Endothelial cell of umbilical vein (primary cell): ENCODE measurements at regions not wholly inside any gene's neighbourhood (a gene's known extent, or its start where the extent isn't known, plus 50 kb on each side); places are given as distances from the start of the nearest gene placed in this dataset.

ENCODE experiments used
- BruUV-seq: library from RNA; stranded (reverse); fragments of 400-500 nt; replicated peaks from 2 replicates; lab custom pipeline; 2021; lab: Mats Ljungman, UMichigan
- CTCF ChIA-PET: fragments of 300-600, 350-600 bp; sonication (Branson Sonifier 250); formaldehyde crosslinking; loops from one replicate; lab custom pipeline; 2021; ENCODE audit warnings: antibody characterized with exemption, inconsistent platforms; lab: Charles Lee
- POLR2A ChIA-PET: fragments of 300-600, 350-600 bp; sonication (Branson Sonifier 250); formaldehyde crosslinking; loops from one replicate; lab custom pipeline; 2021; ENCODE audit warnings: antibody characterized with exemption, inconsistent platforms; lab: Charles Lee
- DNase-seq: peaks from one replicate; pipeline ENCODE4 v3.0.0-alpha.2; 2011; ENCODE audit warnings: low read depth, low spot score
- FAIRE-seq: peaks from 2 replicates; lab custom pipeline; 2011; peaks lifted over from hg19 to GRCh38; lab: Jason Lieb, UNC
- H2AFZ ChIP-seq: 2 replicates; pipeline ENCODE4 v1.6.0; 2012; ENCODE audit warnings: low read depth, low read length, control low read depth, inconsistent platforms
- H3K27ac ChIP-seq: 2 replicates; pipeline ENCODE4 v1.5.1; 2011; ENCODE audit warnings: low read depth, mild to moderate bottlenecking, control low read depth, low read length, moderate library complexity; ENCODE audit not compliant: insufficient read depth
- H3K27me3 ChIP-seq, 2 experiments: 2 replicates each; pipeline versions ENCODE4 v1.6.0 to v1.6.1; 2011; ENCODE audit warnings: low read length in 2 of 2, mixed read lengths in 1 of 2; ENCODE audit not compliant: control insufficient read depth in 2 of 2, insufficient read depth in 2 of 2
- H3K36me3 ChIP-seq, 2 experiments: 2 replicates in 1 of 2; 3 replicates in 1 of 2; pipeline ENCODE4 v1.5.1; 2011; ENCODE audit warnings: low read length in 2 of 2, mild to moderate bottlenecking in 1 of 2, moderate library complexity in 1 of 2; ENCODE audit not compliant: control insufficient read depth in 2 of 2, insufficient read depth in 2 of 2; ENCODE audit errors: extremely low read depth in 1 of 2
- H3K4me1 ChIP-seq: 3 replicates; pipeline ENCODE4 v1.5.1; 2011; ENCODE audit warnings: mild to moderate bottlenecking, low read length; ENCODE audit not compliant: control insufficient read depth, insufficient read depth; ENCODE audit errors: extremely low read depth
- H3K4me2 ChIP-seq: 2 replicates; pipeline ENCODE4 v1.6.1; 2011; ENCODE audit warnings: low read length, control low read depth, mixed read lengths; ENCODE audit not compliant: insufficient read depth
- H3K4me3 ChIP-seq, 3 experiments: fragments of 200-600 bp in 1 of 3; sonication (generic), shearing (Covaris generic) in 1 of 3; replicated peaks in 1 of 3; 2 replicates each; pipeline ENCODE4 v1.5.1; 2011 to 2016; ENCODE audit warnings: control low read depth in 3 of 3, low read length in 3 of 3, mild to moderate bottlenecking in 2 of 3, inconsistent platforms in 1 of 3, low read depth in 1 of 3, moderate library complexity in 1 of 3; ENCODE audit not compliant: insufficient read depth in 1 of 3
- H3K79me2 ChIP-seq: 2 replicates; pipeline ENCODE4 v1.6.0; 2012; ENCODE audit warnings: low read length, inconsistent platforms; ENCODE audit not compliant: control insufficient read depth, insufficient read depth
- H3K9ac ChIP-seq: replicated peaks from 2 replicates; pipeline ENCODE3; 2011; ENCODE audit warnings: low read length, control low read depth; ENCODE audit not compliant: insufficient read depth; ENCODE audit errors: extremely low read depth
- H3K9me1 ChIP-seq: replicated peaks from 3 replicates; pipeline ENCODE4 v1.6.0; 2011; ENCODE audit warnings: mild to moderate bottlenecking, low read length; ENCODE audit not compliant: control insufficient read depth, insufficient read depth; ENCODE audit errors: extremely low read depth
- H3K9me3 ChIP-seq: replicated peaks from 2 replicates; pipeline ENCODE4 v1.5.1; 2012; ENCODE audit warnings: low read length, inconsistent platforms; ENCODE audit not compliant: control insufficient read depth, insufficient read depth
- H4K20me1 ChIP-seq: replicated peaks from 2 replicates; pipeline ENCODE3; 2011; ENCODE audit warnings: mild to moderate bottlenecking, low read length; ENCODE audit not compliant: control insufficient read depth, insufficient read depth; ENCODE audit errors: extremely low read depth
- EZH2 ChIP-seq: IDR thresholded peaks from 2 replicates; pipeline ENCODE4 v1.6.1; 2012; ENCODE audit warnings: borderline replicate concordance, low read depth, mild to moderate bottlenecking, moderate library complexity, low read length, inconsistent platforms; ENCODE audit not compliant: severe bottlenecking
- FOS ChIP-seq: IDR thresholded peaks from 2 replicates; pipeline ENCODE4 v1.6.1; 2011; ENCODE audit warnings: mild to moderate bottlenecking, low read length, moderate library complexity, borderline replicate concordance; ENCODE audit not compliant: insufficient read depth
- GATA2 ChIP-seq: IDR thresholded peaks from 2 replicates; pipeline ENCODE4 v1.7.0; 2011; ENCODE audit warnings: low read depth, mild to moderate bottlenecking, moderate library complexity, mixed read lengths, low read length; ENCODE audit not compliant: insufficient read length, insufficient read depth
- JUN ChIP-seq: IDR thresholded peaks from 2 replicates; pipeline ENCODE4 v1.6.1; 2011; ENCODE audit warnings: borderline replicate concordance, low read depth; ENCODE audit not compliant: insufficient read length, insufficient read depth
- MYC ChIP-seq: IDR thresholded peaks from one replicate; pipeline ENCODE4 v1.6.1; 2011; ENCODE audit warnings: mild to moderate bottlenecking, low read depth, low read length
- POLR2A ChIP-seq: IDR thresholded peaks from 2 replicates; pipeline ENCODE4 v1.6.1; 2012; ENCODE audit warnings: low read depth, mild to moderate bottlenecking, control low read depth, low read length
- POLR2AphosphoS5 ChIP-seq: IDR thresholded peaks from 2 replicates; pipeline ENCODE4 v1.6.1; 2012; ENCODE audit warnings: low read depth, mild to moderate bottlenecking, control low read depth, low read length, moderate library complexity; ENCODE audit not compliant: insufficient read depth
- dilution Hi-C: fragments of 300-500 bp; cut with MboI; formaldehyde crosslinking; loops from one replicate; pipeline ENCODE4 v1.15.0; 2019; ENCODE audit warnings: low sequenced_read_pairs; ENCODE audit not compliant: extremely low pct_ligation_motif_present
- intact Hi-C: fragments of 100-400 bp; cut with micrococcal nuclease; formaldehyde crosslinking; loops from one replicate; pipeline ENCODE4 v1.10.0; 2022
- TF ChIP-seq, protein P1 (sequence below): IDR thresholded peaks from 2 replicates; pipeline ENCODE4 v1.6.1; 2011; ENCODE audit not compliant: insufficient read depth, insufficient read length
- TF ChIP-seq, protein P2 (sequence below), 2 donors: IDR thresholded peaks; 1 replicate in 1 of 2; 2 replicates in 1 of 2; pipeline ENCODE4 v1.5.1; 2011; ENCODE audit warnings: low read length in 2 of 2, mild to moderate bottlenecking in 2 of 2, moderate library complexity in 2 of 2, control low read depth in 1 of 2, inconsistent platforms in 1 of 2, low read depth in 1 of 2; ENCODE audit not compliant: insufficient read depth in 1 of 2; ENCODE audit errors: extremely low read depth in 1 of 2

DNA sequence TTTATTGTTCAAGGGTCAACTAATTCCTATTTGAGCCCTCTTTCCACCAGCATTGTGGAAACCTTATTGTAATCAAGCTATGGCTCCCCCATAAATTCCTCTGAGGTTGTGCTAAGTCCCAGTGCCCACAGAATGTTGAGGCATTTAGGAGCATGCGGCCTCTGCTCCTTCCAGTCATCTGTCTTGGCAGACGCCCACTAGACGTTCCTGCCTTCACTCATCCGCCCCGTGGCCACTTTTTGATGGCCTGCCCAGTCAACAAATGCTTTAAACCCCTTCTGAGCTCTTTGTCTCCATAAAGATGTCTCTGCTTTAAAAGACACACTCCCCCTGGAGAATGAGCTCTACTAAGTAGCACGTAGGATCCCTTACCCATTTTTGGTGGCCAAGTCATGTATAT is 104.7 kb downstream of the GAS1 start:
- ChIA-PET CTCF (no interaction called here), POLR2A (no interaction called here)
- Histone ChIP-seq H4K20me1 (no peaks in the 10 kb centered on the region), H3K4me2 (no peak overlapping the region), H2AFZ (no peak overlapping the region), H3K79me2 (no peaks in the 10 kb centered on the region), H3K9me3 (peaks cover 5% of the 10 kb centered on the region), H3K36me3 (no peaks in the 10 kb centered on the region), H3K4me1 (no peaks in the 10 kb centered on the region), H3K27ac (no peak overlapping the region), H3K4me3 (no peak overlapping the region), H3K9me1 (no peaks in the 10 kb centered on the region), H3K9ac (no peak overlapping the region), H3K27me3 (no peaks in the 10 kb centered on the region)
- DNase-seq, result no peak
- dilution Hi-C loops (no loop called here), intact Hi-C loops (no loop called here)
- FAIRE-seq, result no peak
- no TSS peak for BruUV-seq
- no peak for TF ChIP-seq GATA2
- no peak for TF ChIP-seq EZH2
- no peak for TF ChIP-seq FOS
- no peak for TF ChIP-seq MYC
- TF ChIP-seq POLR2A, result no peak
- no peak for TF ChIP-seq JUN
- TF ChIP-seq, protein P1, sequence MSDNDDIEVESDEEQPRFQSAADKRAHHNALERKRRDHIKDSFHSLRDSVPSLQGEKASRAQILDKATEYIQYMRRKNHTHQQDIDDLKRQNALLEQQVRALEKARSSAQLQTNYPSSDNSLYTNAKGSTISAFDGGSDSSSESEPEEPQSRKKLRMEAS, result no peak
- TF ChIP-seq, protein P2, sequence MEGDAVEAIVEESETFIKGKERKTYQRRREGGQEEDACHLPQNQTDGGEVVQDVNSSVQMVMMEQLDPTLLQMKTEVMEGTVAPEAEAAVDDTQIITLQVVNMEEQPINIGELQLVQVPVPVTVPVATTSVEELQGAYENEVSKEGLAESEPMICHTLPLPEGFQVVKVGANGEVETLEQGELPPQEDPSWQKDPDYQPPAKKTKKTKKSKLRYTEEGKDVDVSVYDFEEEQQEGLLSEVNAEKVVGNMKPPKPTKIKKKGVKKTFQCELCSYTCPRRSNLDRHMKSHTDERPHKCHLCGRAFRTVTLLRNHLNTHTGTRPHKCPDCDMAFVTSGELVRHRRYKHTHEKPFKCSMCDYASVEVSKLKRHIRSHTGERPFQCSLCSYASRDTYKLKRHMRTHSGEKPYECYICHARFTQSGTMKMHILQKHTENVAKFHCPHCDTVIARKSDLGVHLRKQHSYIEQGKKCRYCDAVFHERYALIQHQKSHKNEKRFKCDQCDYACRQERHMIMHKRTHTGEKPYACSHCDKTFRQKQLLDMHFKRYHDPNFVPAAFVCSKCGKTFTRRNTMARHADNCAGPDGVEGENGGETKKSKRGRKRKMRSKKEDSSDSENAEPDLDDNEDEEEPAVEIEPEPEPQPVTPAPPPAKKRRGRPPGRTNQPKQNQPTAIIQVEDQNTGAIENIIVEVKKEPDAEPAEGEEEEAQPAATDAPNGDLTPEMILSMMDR (IDR thresholded peaks at IDR 0.05; ENCODE audit: extremely low read depth in 1 of 2, insufficient read depth in 1 of 2, low read depth in 1 of 2, low read length in 2 of 2), result no peak
- no peak for TF ChIP-seq POLR2AphosphoS5
